ENCODE measurements at regions not wholly inside any gene's neighbourhood (a gene's known extent, or its start where the extent isn't known, plus 50 kb on each side); places are given as distances from the start of the nearest gene placed in this dataset.
"Not testable (repeated sequence)": the region's sequence is repeated elsewhere in the genome, so short reads cannot be mapped to it uniquely, and the experiment has no call there.

DNA sequence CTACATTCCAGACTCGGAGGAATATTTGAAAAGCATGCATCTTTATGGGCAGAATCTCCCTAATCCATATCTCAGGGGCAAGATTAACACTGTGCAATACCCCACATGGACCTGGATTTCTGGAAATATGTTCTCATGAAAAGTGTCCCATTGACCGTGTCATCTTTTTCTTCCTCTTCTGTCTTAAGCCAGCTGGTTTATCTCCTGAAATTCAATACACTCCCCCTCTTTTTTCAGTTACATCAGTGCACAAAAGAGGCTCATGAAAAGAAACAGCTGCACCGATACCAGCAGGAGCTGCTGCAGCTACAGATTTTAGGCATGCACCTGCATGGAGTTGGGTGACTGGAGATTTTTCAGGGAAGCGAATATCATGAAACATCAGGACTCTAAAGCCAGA, 117.2 kb downstream of the SLC4A3 start:
- ATAC-seq (ENCODE audit: insufficient read depth, low FRiP score) (no peak), DNase-seq (peak in 1 of 3 donors; percentile 18)
- Histone ChIP-seq H3K9me3 (ENCODE audit: control insufficient read depth in 4 of 4, insufficient read depth in 3 of 4, low read length in 3 of 4) (no peaks in the 10 kb centered on the region), H3K36me3 (ENCODE audit: control insufficient read depth in 4 of 4, insufficient read depth in 4 of 4, low read length in 4 of 4) (no peaks in the 10 kb centered on the region), H3K9ac (ENCODE audit: insufficient read depth in 1 of 2, low read length in 2 of 2) (no peak overlapping the region), H3K27me3 (ENCODE audit: control insufficient read depth in 3 of 3, insufficient read depth in 3 of 3, low read length in 2 of 3) (peaks cover 0 to 5% (median 0%) of the 10 kb centered on the region in 3 donors), H3K27ac (ENCODE audit: low read depth in 1 of 2, low read length in 1 of 2) (no peak overlapping the region), H3K4me3 (no peak overlapping the region), H3K4me1 (ENCODE audit: control insufficient read depth in 5 of 5, insufficient read depth in 5 of 5, low read length in 5 of 5) (peaks cover 0 to 5% (median 0%) of the 10 kb centered on the region in 5 donors)
- WGBS, 2 donors = 61 to 74% methylated on average over 4 of the region's 4 CpGs
- TF ChIP-seq, protein P1, sequence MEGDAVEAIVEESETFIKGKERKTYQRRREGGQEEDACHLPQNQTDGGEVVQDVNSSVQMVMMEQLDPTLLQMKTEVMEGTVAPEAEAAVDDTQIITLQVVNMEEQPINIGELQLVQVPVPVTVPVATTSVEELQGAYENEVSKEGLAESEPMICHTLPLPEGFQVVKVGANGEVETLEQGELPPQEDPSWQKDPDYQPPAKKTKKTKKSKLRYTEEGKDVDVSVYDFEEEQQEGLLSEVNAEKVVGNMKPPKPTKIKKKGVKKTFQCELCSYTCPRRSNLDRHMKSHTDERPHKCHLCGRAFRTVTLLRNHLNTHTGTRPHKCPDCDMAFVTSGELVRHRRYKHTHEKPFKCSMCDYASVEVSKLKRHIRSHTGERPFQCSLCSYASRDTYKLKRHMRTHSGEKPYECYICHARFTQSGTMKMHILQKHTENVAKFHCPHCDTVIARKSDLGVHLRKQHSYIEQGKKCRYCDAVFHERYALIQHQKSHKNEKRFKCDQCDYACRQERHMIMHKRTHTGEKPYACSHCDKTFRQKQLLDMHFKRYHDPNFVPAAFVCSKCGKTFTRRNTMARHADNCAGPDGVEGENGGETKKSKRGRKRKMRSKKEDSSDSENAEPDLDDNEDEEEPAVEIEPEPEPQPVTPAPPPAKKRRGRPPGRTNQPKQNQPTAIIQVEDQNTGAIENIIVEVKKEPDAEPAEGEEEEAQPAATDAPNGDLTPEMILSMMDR (IDR thresholded peaks at IDR 0.05; ENCODE audit: control extremely low read depth, extremely low read depth) = no peak

DNA sequence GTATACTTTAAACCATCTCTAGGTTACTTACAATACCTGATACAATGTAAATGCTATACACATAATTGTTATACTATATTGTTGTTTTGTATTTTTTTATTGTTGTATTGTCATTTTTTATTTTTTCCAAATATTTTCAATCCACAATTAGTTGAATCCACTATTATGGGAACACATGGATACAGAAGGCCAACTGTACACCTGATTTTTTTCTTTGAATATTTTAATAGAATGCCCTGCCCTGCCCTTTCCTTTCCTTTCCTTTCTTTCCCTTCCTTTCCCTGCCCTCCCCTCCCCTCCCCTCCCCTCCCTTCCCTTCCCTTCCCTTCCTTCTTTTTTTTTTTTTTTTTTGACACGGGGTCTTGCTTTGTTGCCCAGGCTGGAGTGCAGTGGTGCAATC, 120.2 kb downstream of the SLC4A3 start:
- TF ChIP-seq, protein P1 (IDR thresholded peaks at IDR 0.05; ENCODE audit: control extremely low read depth, extremely low read depth) = no peak
- Histone ChIP-seq H3K27ac (ENCODE audit: low read depth in 1 of 2, low read length in 1 of 2) (no peak overlapping the region), H3K9me3 (ENCODE audit: control insufficient read depth in 4 of 4, insufficient read depth in 3 of 4, low read length in 3 of 4) (peaks cover 0 to 3% (median 0%) of the 10 kb centered on the region in 4 donors), H3K4me1 (ENCODE audit: control insufficient read depth in 5 of 5, insufficient read depth in 5 of 5, low read length in 5 of 5) (peaks cover 0 to 5% (median 0%) of the 10 kb centered on the region in 5 donors), H3K36me3 (ENCODE audit: control insufficient read depth in 4 of 4, insufficient read depth in 4 of 4, low read length in 4 of 4) (no peaks in the 10 kb centered on the region), H3K9ac (ENCODE audit: insufficient read depth in 1 of 2, low read length in 2 of 2) (no peak overlapping the region), H3K27me3 (ENCODE audit: control insufficient read depth in 3 of 3, insufficient read depth in 3 of 3, low read length in 2 of 3) (peaks cover 0 to 5% (median 0%) of the 10 kb centered on the region in 3 donors), H3K4me3 (no peak overlapping the region)
- ATAC-seq (ENCODE audit: insufficient read depth, low FRiP score) = no peak
- no peak for DNase-seq
- 91% methylated on average over 1 of the region's 1 CpG; no CpG with 5 or more reads in 1 of the 2 donors for WGBS, 2 donors

DNA sequence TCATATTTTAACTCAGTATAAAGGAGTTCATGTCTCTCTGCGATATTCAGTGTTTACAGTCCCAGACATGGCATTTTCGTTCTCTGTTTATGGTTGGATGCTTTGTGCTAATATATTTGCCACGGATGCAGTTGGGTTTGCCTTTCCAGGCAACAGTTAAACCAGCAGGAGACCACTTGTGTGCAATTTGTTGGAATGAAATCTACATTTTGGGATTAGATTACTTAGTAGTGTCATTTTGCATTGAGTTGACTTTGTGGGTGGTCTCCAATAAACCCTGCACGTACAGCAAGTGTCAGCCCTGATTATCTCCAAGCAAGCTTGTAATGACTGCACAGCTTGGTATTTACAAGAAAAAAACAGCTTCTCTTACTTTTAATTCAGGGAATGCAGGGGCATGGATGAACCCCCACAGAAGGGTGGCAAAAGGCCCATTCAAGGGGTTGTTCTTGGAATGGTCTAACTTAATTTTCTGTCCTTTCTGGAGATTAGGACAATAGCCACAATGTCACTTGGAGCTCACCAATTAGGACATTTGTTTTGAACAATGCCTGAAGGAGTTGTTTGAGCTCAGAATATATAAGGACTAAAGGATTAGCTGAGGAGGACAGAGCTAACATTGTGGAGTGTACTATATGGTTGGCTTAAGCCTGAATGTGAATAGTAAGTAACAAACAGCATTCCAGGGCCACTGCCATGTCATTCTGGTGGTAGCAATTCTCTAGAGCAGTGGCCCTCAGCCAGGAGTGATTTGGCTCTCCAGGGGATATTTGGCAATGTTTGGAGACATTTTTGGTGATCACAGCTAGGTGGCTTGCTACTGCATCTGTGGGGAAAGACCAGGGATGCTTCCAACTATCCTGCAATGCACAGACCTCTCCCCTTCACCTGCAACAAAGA, 121.5 kb downstream of the SLC4A3 start:
- ATAC-seq (ENCODE audit: insufficient read depth, low FRiP score) (no peak), DNase-seq (no peak)
- peaks cover 0 to 5% (median 0%) of the 10 kb centered on the region in 5 donors for H3K4me1 ChIP-seq (ENCODE audit: control insufficient read depth in 5 of 5, insufficient read depth in 5 of 5, low read length in 5 of 5)
- no peak overlapping the region for H3K27ac ChIP-seq (ENCODE audit: low read depth in 1 of 2, low read length in 1 of 2)
- WGBS, 2 donors = 78 to 81% methylated on average over 4 of the region's 4 CpGs
- no peaks in the 10 kb centered on the region for H3K36me3 ChIP-seq (ENCODE audit: control insufficient read depth in 4 of 4, insufficient read depth in 4 of 4, low read length in 4 of 4)
- no peak overlapping the region for H3K9ac ChIP-seq (ENCODE audit: insufficient read depth in 1 of 2, low read length in 2 of 2)
- H3K27me3 ChIP-seq (ENCODE audit: control insufficient read depth in 3 of 3, insufficient read depth in 3 of 3, low read length in 2 of 3) = peaks cover 0 to 5% (median 0%) of the 10 kb centered on the region in 3 donors
- peaks cover 0 to 3% (median 0%) of the 10 kb centered on the region in 4 donors for H3K9me3 ChIP-seq (ENCODE audit: control insufficient read depth in 4 of 4, insufficient read depth in 3 of 4, low read length in 3 of 4)
- TF ChIP-seq, protein P1 (IDR thresholded peaks at IDR 0.05; ENCODE audit: control extremely low read depth, extremely low read depth) = no peak
- no peak overlapping the region for H3K4me3 ChIP-seq

DNA sequence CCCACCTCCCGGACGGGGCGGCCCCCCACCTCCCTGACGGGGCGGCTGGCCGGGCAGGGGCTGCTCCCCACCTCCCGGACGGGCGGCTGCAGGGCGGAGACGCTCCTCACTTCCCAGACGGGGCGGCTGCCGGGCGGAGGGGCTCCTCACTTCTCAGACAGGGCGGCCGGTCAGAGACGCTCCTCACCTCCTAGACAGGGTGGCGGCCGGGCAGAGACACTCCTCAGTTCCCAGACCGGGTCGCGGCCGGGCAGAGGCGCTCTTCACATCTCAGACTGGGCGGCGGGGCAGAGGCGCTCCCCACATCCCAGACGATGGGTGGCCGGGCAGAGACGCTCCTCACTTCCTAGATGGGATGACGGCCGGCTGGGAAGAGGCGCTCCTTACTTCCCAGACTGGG, 123.7 kb downstream of the SLC4A3 start:
- not testable (repeated sequence) for H3K9me3 ChIP-seq (ENCODE audit: control insufficient read depth in 4 of 4, insufficient read depth in 3 of 4, low read length in 3 of 4); H3K27me3 ChIP-seq (ENCODE audit: control insufficient read depth in 3 of 3, insufficient read depth in 3 of 3, low read length in 2 of 3); DNase-seq; H3K4me1 ChIP-seq (ENCODE audit: control insufficient read depth in 5 of 5, insufficient read depth in 5 of 5, low read length in 5 of 5); H3K27ac ChIP-seq (ENCODE audit: low read depth in 1 of 2, low read length in 1 of 2); H3K9ac ChIP-seq (ENCODE audit: insufficient read depth in 1 of 2, low read length in 2 of 2); ATAC-seq (ENCODE audit: insufficient read depth, low FRiP score); H3K4me3 ChIP-seq; H3K36me3 ChIP-seq (ENCODE audit: control insufficient read depth in 4 of 4, insufficient read depth in 4 of 4, low read length in 4 of 4)
- 95% methylated on average over 29 to 34 of the region's 34 CpGs for WGBS, 2 donors

All from lung (tissue), 11 donors.